Endodermal cell (in vitro differentiated cells): ENCODE measurements at regions not wholly inside any gene's neighbourhood (a gene's known extent, or its start where the extent isn't known, plus 50 kb on each side); places are given as distances from the start of the nearest gene placed in this dataset.

ENCODE experiments used
- DNase-seq: peaks from one replicate; pipeline ENCODE4 v3.0.0-alpha.2; 2017
- H3K27ac ChIP-seq: 2 replicates; pipeline ENCODE4 v1.5.1; 2013; ENCODE audit warnings: mild to moderate bottlenecking, low read depth, low read length, moderate library complexity
- H3K27me3 ChIP-seq: 2 replicates; pipeline ENCODE4 v1.6.1; 2013; ENCODE audit warnings: mild to moderate bottlenecking, low read length, moderate library complexity; ENCODE audit not compliant: insufficient read depth, control insufficient read depth, poor library complexity, severe bottlenecking
- H3K36me3 ChIP-seq: 2 replicates; pipeline ENCODE4 v1.7.0; 2013; ENCODE audit warnings: mild to moderate bottlenecking, low read length, moderate library complexity; ENCODE audit not compliant: control insufficient read depth, insufficient read depth
- H3K4me1 ChIP-seq: one replicate; pipeline ENCODE4 v1.7.0; 2013; ENCODE audit warnings: low read length; ENCODE audit not compliant: control insufficient read depth, insufficient read depth
- H3K4me3 ChIP-seq: 2 replicates; pipeline ENCODE4 v1.5.1; 2013; ENCODE audit warnings: mild to moderate bottlenecking, low read length, moderate library complexity
- H3K9ac ChIP-seq: 2 replicates; pipeline ENCODE4 v1.6.1; 2013; ENCODE audit warnings: mild to moderate bottlenecking, low read length, moderate library complexity; ENCODE audit not compliant: poor library complexity, severe bottlenecking; ENCODE audit errors: extremely low read depth
- H3K9me3 ChIP-seq: 2 replicates; pipeline ENCODE4 v1.6.1; 2013; ENCODE audit warnings: mild to moderate bottlenecking, low read length, moderate library complexity; ENCODE audit not compliant: control insufficient read depth
- H3K27ac Mint-ChIP-seq: 2 replicates; pipeline ENCODE4 v1.8.0; 2020; ENCODE audit warnings: mixed read lengths
- H3K27me3 Mint-ChIP-seq: 2 replicates; pipeline ENCODE4 v1.8.0; 2021; ENCODE audit warnings: mild to moderate bottlenecking, mixed read lengths; ENCODE audit not compliant: insufficient read depth
- H3K36me3 Mint-ChIP-seq: 2 replicates; pipeline ENCODE4 v1.8.0; 2020; ENCODE audit warnings: low read depth, mixed read lengths
- H3K4me1 Mint-ChIP-seq: 2 replicates; pipeline ENCODE4 v1.8.0; 2020; ENCODE audit warnings: mixed read lengths
- H3K4me3 Mint-ChIP-seq: 2 replicates; pipeline ENCODE4 v1.8.0; 2020; ENCODE audit warnings: mild to moderate bottlenecking, moderate library complexity, mixed read lengths
- H3K9me3 Mint-ChIP-seq: 2 replicates; pipeline ENCODE4 v1.8.0; 2020; ENCODE audit warnings: mild to moderate bottlenecking, mixed read lengths
- WGBS, 2 experiments: methylation state at CpG; one replicate each; pipeline versions ENCODE4 v1.1.5 to v1.1.7; 2013; ENCODE audit warnings: missing lambda C conversion rate in 2 of 2, mixed read lengths in 1 of 2; ENCODE audit not compliant: insufficient coverage in 1 of 2, insufficient read length in 1 of 2; 5-methylcytosine and 5-hydroxymethylcytosine counted together
- TF ChIP-seq, protein P1 (sequence below): fragments of 200-600 bp; sonication (generic); conservative IDR thresholded peaks from 2 replicates; pipeline ENCODE4 v1.5.0; 2021; ENCODE audit warnings: antibody characterized with exemption, mild to moderate bottlenecking

DNA sequence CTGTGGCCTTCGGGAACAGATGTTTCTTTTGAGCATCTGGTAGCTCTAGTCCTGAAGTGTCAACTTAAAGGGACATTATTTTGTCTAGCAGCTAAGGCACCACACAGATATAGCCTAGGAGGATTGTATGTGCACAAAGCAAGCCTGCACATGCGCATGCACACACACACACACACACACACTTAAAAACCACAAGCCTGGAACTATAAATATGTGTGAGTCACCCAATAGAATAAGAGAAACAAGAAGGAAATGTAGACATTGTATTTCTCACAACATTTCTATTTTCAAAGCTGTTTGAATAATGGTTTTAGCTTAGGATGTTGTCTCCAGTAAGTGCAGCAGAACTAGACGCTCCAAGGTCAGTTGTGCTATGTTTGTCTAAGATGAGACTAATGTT lies 516.5 kb downstream of the SUCLA2 start:
- H3K27me3 ChIP-seq: no peaks in the 10 kb centered on the region
- H3K36me3 ChIP-seq: no peaks in the 10 kb centered on the region
- H3K27me3 Mint-ChIP-seq: no peaks in the 10 kb centered on the region
- no peak overlapping the region for H3K4me3 Mint-ChIP-seq
- no peaks in the 10 kb centered on the region for H3K36me3 Mint-ChIP-seq
- no peaks in the 10 kb centered on the region for H3K9me3 ChIP-seq
- no peaks in the 10 kb centered on the region for H3K9me3 Mint-ChIP-seq
- no peaks in the 10 kb centered on the region for H3K4me1 ChIP-seq
- DNase-seq: no peak
- 84% methylated on average over 3 of the region's 3 CpGs; no CpG with 5 or more reads in 1 of the 2 experiments for WGBS, 2 experiments
- no peak overlapping the region for H3K27ac ChIP-seq
- no peak overlapping the region for H3K27ac Mint-ChIP-seq
- TF ChIP-seq, protein P1, sequence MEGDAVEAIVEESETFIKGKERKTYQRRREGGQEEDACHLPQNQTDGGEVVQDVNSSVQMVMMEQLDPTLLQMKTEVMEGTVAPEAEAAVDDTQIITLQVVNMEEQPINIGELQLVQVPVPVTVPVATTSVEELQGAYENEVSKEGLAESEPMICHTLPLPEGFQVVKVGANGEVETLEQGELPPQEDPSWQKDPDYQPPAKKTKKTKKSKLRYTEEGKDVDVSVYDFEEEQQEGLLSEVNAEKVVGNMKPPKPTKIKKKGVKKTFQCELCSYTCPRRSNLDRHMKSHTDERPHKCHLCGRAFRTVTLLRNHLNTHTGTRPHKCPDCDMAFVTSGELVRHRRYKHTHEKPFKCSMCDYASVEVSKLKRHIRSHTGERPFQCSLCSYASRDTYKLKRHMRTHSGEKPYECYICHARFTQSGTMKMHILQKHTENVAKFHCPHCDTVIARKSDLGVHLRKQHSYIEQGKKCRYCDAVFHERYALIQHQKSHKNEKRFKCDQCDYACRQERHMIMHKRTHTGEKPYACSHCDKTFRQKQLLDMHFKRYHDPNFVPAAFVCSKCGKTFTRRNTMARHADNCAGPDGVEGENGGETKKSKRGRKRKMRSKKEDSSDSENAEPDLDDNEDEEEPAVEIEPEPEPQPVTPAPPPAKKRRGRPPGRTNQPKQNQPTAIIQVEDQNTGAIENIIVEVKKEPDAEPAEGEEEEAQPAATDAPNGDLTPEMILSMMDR: no peak
- no peaks in the 10 kb centered on the region for H3K4me1 Mint-ChIP-seq
- H3K4me3 ChIP-seq: no peak overlapping the region
- H3K9ac ChIP-seq: no peak overlapping the region

GRCh38 chr13:47481536-47481935 lies 519.5 kb downstream of the SUCLA2 start:
- no peak for DNase-seq
- no peaks in the 10 kb centered on the region for H3K27me3 Mint-ChIP-seq
- Histone ChIP-seq H3K4me1 (no peaks in the 10 kb centered on the region), H3K9ac (no peak overlapping the region), H3K9me3 (no peaks in the 10 kb centered on the region), H3K27me3 (no peaks in the 10 kb centered on the region), H3K4me3 (no peak overlapping the region), H3K27ac (no peak overlapping the region), H3K36me3 (no peaks in the 10 kb centered on the region)
- no peaks in the 10 kb centered on the region for H3K4me1 Mint-ChIP-seq
- H3K36me3 Mint-ChIP-seq: no peaks in the 10 kb centered on the region
- H3K4me3 Mint-ChIP-seq: no peak overlapping the region
- TF ChIP-seq, protein P1: no peak
- H3K27ac Mint-ChIP-seq: no peak overlapping the region
- no peaks in the 10 kb centered on the region for H3K9me3 Mint-ChIP-seq

DNA sequence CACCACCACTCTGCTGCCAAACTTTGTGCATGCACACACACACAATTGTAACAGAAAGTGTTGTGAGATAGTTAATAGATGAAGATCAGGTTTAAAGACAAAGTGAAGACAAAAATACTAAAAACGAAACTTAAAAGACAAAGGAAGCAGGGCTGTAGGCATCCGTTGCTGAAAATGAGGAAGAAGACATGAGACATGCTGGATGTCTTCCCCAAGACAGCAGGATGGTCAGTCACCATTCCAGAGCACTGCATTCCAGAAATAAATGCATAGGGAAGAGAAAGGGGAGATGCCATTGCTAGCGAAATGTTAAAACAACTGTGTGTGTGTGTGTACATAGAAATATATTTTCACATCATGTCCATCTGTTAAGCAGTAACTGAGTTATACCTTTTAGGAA lies 520.1 kb downstream of the SUCLA2 start:
- 87 to 89% methylated on average over 3 of the region's 3 CpGs for WGBS, 2 experiments
- no peaks in the 10 kb centered on the region for H3K36me3 ChIP-seq
- H3K9ac ChIP-seq: no peak overlapping the region
- no peak overlapping the region for H3K4me3 ChIP-seq
- no peaks in the 10 kb centered on the region for H3K9me3 ChIP-seq
- no peaks in the 10 kb centered on the region for H3K4me1 Mint-ChIP-seq
- no peaks in the 10 kb centered on the region for H3K27me3 Mint-ChIP-seq
- no peak overlapping the region for H3K27ac ChIP-seq
- TF ChIP-seq, protein P1: no peak
- no peaks in the 10 kb centered on the region for H3K9me3 Mint-ChIP-seq
- no peaks in the 10 kb centered on the region for H3K36me3 Mint-ChIP-seq
- no peaks in the 10 kb centered on the region for H3K27me3 ChIP-seq
- H3K4me1 ChIP-seq: no peaks in the 10 kb centered on the region
- H3K4me3 Mint-ChIP-seq: no peak overlapping the region
- no peak for DNase-seq
- H3K27ac Mint-ChIP-seq: no peak overlapping the region
